ENCODE measurements at regions not wholly inside any gene's neighbourhood (a gene's known extent, or its start where the extent isn't known, plus 50 kb on each side); places are given as distances from the start of the nearest gene placed in this dataset.
A peak's percentile ranks its signal among the peaks of the same experiment; 100 is the strongest.

DNA sequence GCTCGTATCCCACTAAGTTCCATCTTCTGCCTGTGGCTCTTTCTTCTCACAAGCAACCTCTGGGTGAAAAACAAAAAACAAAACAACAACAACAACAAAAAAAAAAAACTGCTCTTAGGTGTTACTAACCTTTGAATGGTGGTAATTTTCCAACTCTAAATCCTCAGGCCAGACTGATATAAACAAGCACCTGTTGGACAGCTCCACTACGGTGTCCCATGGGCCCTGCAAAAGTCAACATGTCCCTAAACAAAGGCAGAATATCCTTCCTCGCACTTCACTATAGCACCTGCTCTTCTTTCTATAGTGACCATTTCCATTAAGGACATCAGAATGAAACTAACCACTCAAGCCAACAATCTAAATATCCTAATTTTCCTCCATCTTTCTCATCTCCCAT lies 54.6 kb upstream of the PARM1 start:
- H3K4me1 ChIP-seq (ENCODE audit: control insufficient read depth, insufficient read depth, low read length): no peaks in the 10 kb centered on the region
- WGBS: 85% methylated on average over 3 of the region's 3 CpGs
- H3K9me3 ChIP-seq (ENCODE audit: control insufficient read depth, low read length): no peaks in the 10 kb centered on the region
- no peak overlapping the region for H3K27ac ChIP-seq (ENCODE audit: low read length)
- intact Hi-C loops (cut with DNase I): loop anchor here in 2 of 4 donors (5.0 to 10.0 kb wide), 2 partner anchors 406 to 589 kb away; no protein-coding TSS in a partner anchor
- no peak for ATAC-seq
- no peak for DNase-seq
- H3K4me3 ChIP-seq (ENCODE audit: low read length): no peak overlapping the region
- no peaks in the 10 kb centered on the region for H3K27me3 ChIP-seq (ENCODE audit: control insufficient read depth, insufficient read depth)

DNA sequence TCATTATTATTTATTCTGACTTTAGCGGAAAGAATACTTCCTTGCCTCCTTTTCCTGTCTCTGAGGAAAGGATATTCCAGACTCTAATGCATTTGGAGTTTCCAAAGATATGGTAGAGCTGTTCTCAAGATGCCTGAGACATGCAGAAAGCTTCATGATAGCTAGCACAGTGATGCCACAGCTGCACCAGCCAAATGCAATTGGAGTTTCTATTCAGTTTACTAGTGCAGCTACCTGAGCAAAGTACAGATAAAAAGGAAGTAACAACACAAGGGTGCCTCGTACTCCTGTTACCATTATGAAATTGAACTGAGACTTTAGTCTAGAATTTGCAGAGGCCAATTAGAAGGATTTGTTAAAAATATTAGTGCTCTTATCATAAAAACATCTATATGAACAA lies 57.5 kb upstream of the PARM1 start:
- intact Hi-C loops (cut with DNase I): loop anchor here in 2 of 4 donors (5.0 to 10.0 kb wide), 2 partner anchors 409 to 592 kb away; no protein-coding TSS in a partner anchor
- H3K4me1 ChIP-seq (ENCODE audit: control insufficient read depth, insufficient read depth, low read length): no peaks in the 10 kb centered on the region
- no peak for ATAC-seq
- no peak for DNase-seq
- no peak overlapping the region for H3K4me3 ChIP-seq (ENCODE audit: low read length)
- WGBS: 75% methylated on average over 2 of the region's 2 CpGs
- H3K27ac ChIP-seq (ENCODE audit: low read length): no peak overlapping the region
- H3K9me3 ChIP-seq (ENCODE audit: control insufficient read depth, low read length): no peaks in the 10 kb centered on the region
- H3K27me3 ChIP-seq (ENCODE audit: control insufficient read depth, insufficient read depth): no peaks in the 10 kb centered on the region

- WGBS: 25% methylated on average over 1 of the region's 1 CpG
- no peak overlapping the region for H3K4me3 ChIP-seq (ENCODE audit: low read length)
- no peaks in the 10 kb centered on the region for H3K9me3 ChIP-seq (ENCODE audit: control insufficient read depth, low read length)
- no peak for DNase-seq
- H3K4me1 ChIP-seq (ENCODE audit: control insufficient read depth, insufficient read depth, low read length): no peaks in the 10 kb centered on the region
- ATAC-seq: peak; percentile 89 to 91
- intact Hi-C loops (cut with DNase I): loop anchor here in 2 of 4 donors (5.0 to 10.0 kb wide), 2 partner anchors 410 to 592 kb away; no protein-coding TSS in a partner anchor
- no peaks in the 10 kb centered on the region for H3K27me3 ChIP-seq (ENCODE audit: control insufficient read depth, insufficient read depth)
- H3K27ac ChIP-seq (ENCODE audit: low read length): no peak overlapping the region
These were observed 58.1 kb upstream of the PARM1 start for GRCh38 chr4:74874753-74875367.

DNA sequence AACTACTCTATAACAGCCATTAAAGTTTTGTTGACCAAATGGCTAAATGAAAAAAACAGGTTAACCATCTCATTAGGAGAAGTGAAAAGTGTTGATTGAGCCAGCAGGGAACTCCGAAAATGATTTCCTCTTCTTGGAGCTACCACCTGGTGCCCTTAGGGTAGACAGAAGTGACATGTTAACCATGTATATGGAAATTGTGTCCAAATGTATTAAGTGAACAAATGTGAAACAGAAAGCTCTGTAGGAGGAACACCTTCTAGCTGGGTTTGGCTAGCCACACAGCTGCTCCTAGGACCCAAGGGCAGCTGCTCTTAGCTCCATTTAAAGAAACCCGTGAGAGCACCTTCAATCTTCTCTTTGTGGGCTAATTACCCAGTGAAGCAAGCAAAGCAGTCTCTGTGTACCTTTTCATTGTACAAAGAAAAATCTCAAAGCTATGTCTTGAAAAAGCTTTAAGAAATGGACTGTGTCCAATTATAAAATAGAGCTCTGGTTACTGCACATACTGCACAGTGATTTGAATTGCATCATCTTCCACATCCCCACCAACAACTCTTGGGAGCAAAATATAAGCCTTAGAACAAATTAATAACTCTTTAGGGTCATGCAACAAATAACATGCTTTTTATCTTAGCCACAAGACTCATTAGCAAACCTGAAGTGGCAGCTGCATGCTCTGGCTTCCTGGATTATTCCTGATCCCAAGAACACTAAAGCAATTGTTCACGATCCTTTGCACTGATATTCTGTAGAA lies 59.2 kb upstream of the PARM1 start:
- Histone ChIP-seq H3K27ac (ENCODE audit: low read length) (no peak overlapping the region), H3K4me3 (ENCODE audit: low read length) (no peak overlapping the region), H3K4me1 (ENCODE audit: control insufficient read depth, insufficient read depth, low read length) (no peaks in the 10 kb centered on the region), H3K27me3 (ENCODE audit: control insufficient read depth, insufficient read depth) (no peaks in the 10 kb centered on the region), H3K9me3 (ENCODE audit: control insufficient read depth, low read length) (no peaks in the 10 kb centered on the region)
- 66% methylated on average over 3 of the region's 3 CpGs for WGBS
- DNase-seq: peak in 1 of 3 donors; percentile 9
- peak in 1 of 2 donors; percentile 51 for ATAC-seq
- intact Hi-C loops (cut with DNase I): loop anchor here in 1 of 4 donors (10.0 kb wide), 1 partner anchor 411 kb away; no protein-coding TSS in a partner anchor

- Histone ChIP-seq H3K27me3 (ENCODE audit: control insufficient read depth, insufficient read depth) (no peaks in the 10 kb centered on the region), H3K4me1 (ENCODE audit: control insufficient read depth, insufficient read depth, low read length) (no peaks in the 10 kb centered on the region), H3K27ac (ENCODE audit: low read length) (no peak overlapping the region), H3K9me3 (ENCODE audit: control insufficient read depth, low read length) (no peaks in the 10 kb centered on the region), H3K4me3 (ENCODE audit: low read length) (no peak overlapping the region)
- DNase-seq (no peak), ATAC-seq (no peak)
- intact Hi-C loops (cut with DNase I): no loop called here
- WGBS: 82% methylated on average over 6 of the region's 6 CpGs
These were observed 64.7 kb upstream of the BTC start for GRCh38 chr4:74858921-74859562.

DNA sequence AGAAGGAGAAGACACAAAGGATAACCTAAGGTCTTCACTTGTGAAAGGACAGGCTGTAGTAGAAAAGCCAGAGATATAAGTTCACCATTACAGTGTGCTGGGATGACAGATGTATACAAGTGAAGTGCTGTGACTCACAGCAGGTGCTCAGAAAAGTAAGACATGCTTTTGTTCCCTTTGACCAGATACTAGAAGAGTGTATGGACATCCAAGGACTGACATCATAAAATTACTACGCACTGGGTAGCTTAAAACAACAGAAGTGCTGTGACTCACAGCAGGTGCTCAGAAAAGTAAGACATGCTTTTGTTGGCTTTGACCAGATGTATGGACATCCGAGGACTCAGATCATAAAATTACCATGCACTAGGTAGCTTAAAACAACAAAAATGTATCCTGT lies 61.6 kb upstream of the BTC start:
- Histone ChIP-seq H3K9me3 (ENCODE audit: control insufficient read depth, low read length) (no peaks in the 10 kb centered on the region), H3K27ac (ENCODE audit: low read length) (no peak overlapping the region), H3K4me3 (ENCODE audit: low read length) (no peak overlapping the region), H3K4me1 (ENCODE audit: control insufficient read depth, insufficient read depth, low read length) (no peaks in the 10 kb centered on the region), H3K27me3 (ENCODE audit: control insufficient read depth, insufficient read depth) (no peaks in the 10 kb centered on the region)
- no peak for DNase-seq
- intact Hi-C loops (cut with DNase I): no loop called here
- no peak for ATAC-seq
- WGBS: 81% methylated on average over 2 of the region's 2 CpGs

GRCh38 chr4:74848774-74849173 lies 54.5 kb upstream of the BTC start:
- Histone ChIP-seq H3K4me3 (ENCODE audit: low read length) (no peak overlapping the region), H3K27me3 (ENCODE audit: control insufficient read depth, insufficient read depth) (no peaks in the 10 kb centered on the region), H3K27ac (ENCODE audit: low read length) (no peak overlapping the region), H3K4me1 (ENCODE audit: control insufficient read depth, insufficient read depth, low read length) (no peaks in the 10 kb centered on the region), H3K9me3 (ENCODE audit: control insufficient read depth, low read length) (no peaks in the 10 kb centered on the region)
- DNase-seq: no peak
- intact Hi-C loops (cut with DNase I): no loop called here
- 91% methylated on average over 4 of the region's 4 CpGs for WGBS
- no peak for ATAC-seq

- H3K9me3 ChIP-seq (ENCODE audit: control insufficient read depth, low read length): no peaks in the 10 kb centered on the region
- no peak for DNase-seq
- no peak for ATAC-seq
- no peaks in the 10 kb centered on the region for H3K27me3 ChIP-seq (ENCODE audit: control insufficient read depth, insufficient read depth)
- H3K27ac ChIP-seq (ENCODE audit: low read length): no peak overlapping the region
- H3K4me1 ChIP-seq (ENCODE audit: control insufficient read depth, insufficient read depth, low read length): no peaks in the 10 kb centered on the region
- intact Hi-C loops (cut with DNase I): no loop called here
- no peak overlapping the region for H3K4me3 ChIP-seq (ENCODE audit: low read length)
- 95% methylated on average over 1 of the region's 1 CpG for WGBS
These were observed 51.5 kb upstream of the BTC start for GRCh38 chr4:74845834-74846233.

Data from right cardiac atrium (tissue), 5 donors.